Epidermal melanocyte (primary cell): ENCODE measurements at regions not wholly inside any gene's neighbourhood (a gene's known extent, or its start where the extent isn't known, plus 50 kb on each side); places are given as distances from the start of the nearest gene placed in this dataset.

Experiments
- DNase-seq: peaks from one replicate; pipeline ENCODE4 v3.0.0; 2011; ENCODE audit warnings: low spot score; ENCODE audit not compliant: insufficient read length

- DNase-seq: no peak
Measured at GRCh38 chr14:101103321-101103901, 199.9 kb upstream of the RTL1 start.

GRCh38 chr14:101104485-101104884 is 201.0 kb upstream of the RTL1 start:
- no peak for DNase-seq

- DNase-seq: no peak
Measured at GRCh38 chr14:101105045-101105444, 201.5 kb upstream of the RTL1 start.

GRCh38 chr14:101108579-101109346 is 205.2 kb upstream of the RTL1 start:
- DNase-seq: no peak

GRCh38 chr14:101109347-101109638 is 205.8 kb upstream of the RTL1 start:
- DNase-seq: no peak

- DNase-seq: no peak
Measured at GRCh38 chr14:101109981-101110728, 206.6 kb upstream of the RTL1 start.

GRCh38 chr14:101110729-101111619 is 207.5 kb upstream of the RTL1 start:
- no peak for DNase-seq

GRCh38 chr14:101111620-101112290 is 208.2 kb upstream of the RTL1 start:
- no peak for DNase-seq

GRCh38 chr14:101112351-101113107 is 209.0 kb upstream of the RTL1 start:
- no peak for DNase-seq

GRCh38 chr14:101113108-101113612 is 209.6 kb upstream of the RTL1 start:
- DNase-seq: no peak

- no peak for DNase-seq
Measured at GRCh38 chr14:101113835-101114725, 210.6 kb upstream of the RTL1 start.

- DNase-seq: no peak
Measured at GRCh38 chr14:101114726-101115515, 211.4 kb upstream of the RTL1 start.

- DNase-seq: no peak
Measured at GRCh38 chr14:101115652-101116051, 212.1 kb upstream of the RTL1 start.

- no peak for DNase-seq
Measured at GRCh38 chr14:101116065-101116464, 212.5 kb upstream of the RTL1 start.

GRCh38 chr14:101116486-101117130 is 213.1 kb upstream of the RTL1 start:
- no peak for DNase-seq

GRCh38 chr14:101117543-101117942 is 214.0 kb upstream of the RTL1 start:
- DNase-seq: no peak

- DNase-seq: no peak
Measured at GRCh38 chr14:101118233-101118632, 214.7 kb upstream of the RTL1 start.
